ENCODE measurements at regions not wholly inside any gene's neighbourhood (a gene's known extent, or its start where the extent isn't known, plus 50 kb on each side); places are given as distances from the start of the nearest gene placed in this dataset.

DNA sequence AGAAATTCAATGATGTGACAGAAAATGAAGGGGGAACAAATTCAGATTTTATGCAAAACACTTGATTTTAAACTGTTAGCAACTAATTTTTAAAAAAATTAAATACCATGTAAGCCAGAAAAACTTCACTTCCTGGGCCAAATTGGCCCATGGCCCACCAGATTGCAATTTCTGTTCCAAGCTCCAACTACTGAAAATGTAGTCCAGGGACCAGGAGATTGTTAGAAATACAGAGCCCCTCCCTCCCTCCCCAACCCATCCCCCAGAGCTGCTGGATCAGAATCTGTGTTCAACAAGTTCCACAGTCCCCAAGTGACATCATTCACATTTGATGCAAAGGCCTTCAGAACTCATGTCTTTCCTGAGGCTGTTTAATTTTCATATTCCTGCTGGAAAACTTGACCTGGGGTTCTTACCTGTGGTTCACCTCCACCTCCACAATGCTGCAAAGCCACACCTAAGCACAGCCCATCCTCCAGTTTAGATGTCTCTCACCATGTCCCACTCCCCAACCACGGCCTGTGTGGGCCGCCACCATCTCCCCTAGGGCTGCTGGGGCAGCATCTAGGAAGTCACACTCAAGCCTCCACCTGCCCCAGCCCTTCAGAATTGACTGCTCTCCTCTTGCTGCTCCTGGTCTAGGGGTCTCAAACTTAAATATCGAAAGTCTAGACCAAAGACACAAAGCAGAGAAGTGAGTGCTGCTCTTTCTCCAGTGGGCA lies 482.0 kb downstream of the UQCRFS1 start:
- peaks cover 5% of the 10 kb centered on the region for H3K4me1 Mint-ChIP-seq (ENCODE audit: low read depth)
- H3K27ac Mint-ChIP-seq: no peak overlapping the region
- no peaks in the 10 kb centered on the region for H3K36me3 Mint-ChIP-seq (ENCODE audit: low read depth)
- no peaks in the 10 kb centered on the region for H3K9me3 Mint-ChIP-seq
- peaks cover 23% of the 10 kb centered on the region for H3K27me3 Mint-ChIP-seq (ENCODE audit: low read depth)
- no peak overlapping the region for H3K4me3 Mint-ChIP-seq (ENCODE audit: low read depth)
- no peak for DNase-seq (ENCODE audit: low spot score)
- intact Hi-C loops (cut with micrococcal nuclease): loop anchor here (10.0 kb wide), 1 partner anchor 534 kb away; no protein-coding TSS in a partner anchor

- no peaks in the 10 kb centered on the region for H3K36me3 Mint-ChIP-seq (ENCODE audit: low read depth)
- no peaks in the 10 kb centered on the region for H3K9me3 Mint-ChIP-seq
- peaks cover 5% of the 10 kb centered on the region for H3K4me1 Mint-ChIP-seq (ENCODE audit: low read depth)
- H3K27ac Mint-ChIP-seq: no peak overlapping the region
- H3K27me3 Mint-ChIP-seq (ENCODE audit: low read depth): peaks cover 23% of the 10 kb centered on the region
- intact Hi-C loops (cut with micrococcal nuclease): no loop called here
- DNase-seq (ENCODE audit: low spot score): peak; percentile 51
- no peak overlapping the region for H3K4me3 Mint-ChIP-seq (ENCODE audit: low read depth)
Measured at GRCh38 chr19:28727480-28728159, 485.3 kb downstream of the UQCRFS1 start.

- peak overlapping the region; percentile 24 for H3K4me3 Mint-ChIP-seq (ENCODE audit: low read depth)
- H3K36me3 Mint-ChIP-seq (ENCODE audit: low read depth): no peaks in the 10 kb centered on the region
- no peak for DNase-seq (ENCODE audit: low spot score)
- H3K9me3 Mint-ChIP-seq: no peaks in the 10 kb centered on the region
- peaks cover 23% of the 10 kb centered on the region for H3K27me3 Mint-ChIP-seq (ENCODE audit: low read depth)
- H3K27ac Mint-ChIP-seq: no peak overlapping the region
- intact Hi-C loops (cut with micrococcal nuclease): no loop called here
- peaks cover 5% of the 10 kb centered on the region for H3K4me1 Mint-ChIP-seq (ENCODE audit: low read depth)
Measured at GRCh38 chr19:28726533-28727479, 486.1 kb downstream of the UQCRFS1 start.

DNA sequence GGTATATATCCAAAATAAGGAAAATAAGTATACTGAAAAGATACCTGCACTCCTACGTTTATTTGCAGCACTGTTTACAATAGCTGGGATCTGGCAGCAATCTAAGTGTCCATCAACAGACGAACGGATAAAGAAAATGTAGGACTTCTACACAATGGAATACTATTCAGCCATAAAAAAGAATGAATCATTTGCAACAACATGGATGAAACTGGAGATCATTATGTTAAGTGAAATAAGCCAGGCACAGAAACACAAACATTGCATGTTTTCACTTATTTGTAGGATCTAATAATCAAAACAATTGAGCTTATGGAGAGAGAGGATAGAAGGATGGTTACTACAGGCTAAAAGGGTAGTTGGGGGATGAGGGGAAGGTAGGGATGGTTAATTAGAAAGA lies 494.0 kb downstream of the UQCRFS1 start:
- H3K27me3 Mint-ChIP-seq (ENCODE audit: low read depth): no peaks in the 10 kb centered on the region
- no peak overlapping the region for H3K4me3 Mint-ChIP-seq (ENCODE audit: low read depth)

GRCh38 chr19:28715157-28715556 lies 497.8 kb downstream of the UQCRFS1 start:
- Mint-ChIP-seq H3K27me3 (ENCODE audit: low read depth) (no peaks in the 10 kb centered on the region), H3K27ac (no peak overlapping the region), H3K9me3 (no peaks in the 10 kb centered on the region), H3K4me3 (ENCODE audit: low read depth) (no peak overlapping the region), H3K4me1 (ENCODE audit: low read depth) (no peaks in the 10 kb centered on the region), H3K36me3 (ENCODE audit: low read depth) (no peaks in the 10 kb centered on the region)
- intact Hi-C loops (cut with micrococcal nuclease): no loop called here
- no peak for DNase-seq (ENCODE audit: low spot score)

More for the DNA sequence above, 494.0 kb downstream of the UQCRFS1 start:
- Mint-ChIP-seq H3K9me3 (no peaks in the 10 kb centered on the region), H3K36me3 (ENCODE audit: low read depth) (no peaks in the 10 kb centered on the region), H3K27ac (no peak overlapping the region), H3K4me1 (ENCODE audit: low read depth) (no peaks in the 10 kb centered on the region)
- intact Hi-C loops (cut with micrococcal nuclease): no loop called here
- DNase-seq (ENCODE audit: low spot score): no peak

GRCh38 chr19:28711411-28711810 lies 501.5 kb downstream of the UQCRFS1 start:
- no peaks in the 10 kb centered on the region for H3K36me3 Mint-ChIP-seq (ENCODE audit: low read depth)
- intact Hi-C loops (cut with micrococcal nuclease): no loop called here
- H3K4me3 Mint-ChIP-seq (ENCODE audit: low read depth): no peak overlapping the region
- no peaks in the 10 kb centered on the region for H3K4me1 Mint-ChIP-seq (ENCODE audit: low read depth)
- no peaks in the 10 kb centered on the region for H3K27me3 Mint-ChIP-seq (ENCODE audit: low read depth)
- H3K27ac Mint-ChIP-seq: no peak overlapping the region
- no peak for DNase-seq (ENCODE audit: low spot score)
- no peaks in the 10 kb centered on the region for H3K9me3 Mint-ChIP-seq

GRCh38 chr19:28710278-28710677 lies 502.7 kb downstream of the UQCRFS1 start:
- Mint-ChIP-seq H3K4me1 (ENCODE audit: low read depth) (no peaks in the 10 kb centered on the region), H3K27me3 (ENCODE audit: low read depth) (no peaks in the 10 kb centered on the region), H3K9me3 (no peaks in the 10 kb centered on the region), H3K4me3 (ENCODE audit: low read depth) (no peak overlapping the region), H3K36me3 (ENCODE audit: low read depth) (no peaks in the 10 kb centered on the region), H3K27ac (no peak overlapping the region)
- intact Hi-C loops (cut with micrococcal nuclease): no loop called here
- no peak for DNase-seq (ENCODE audit: low spot score)

- Mint-ChIP-seq H3K27ac (no peak overlapping the region), H3K4me3 (ENCODE audit: low read depth) (no peak overlapping the region), H3K36me3 (ENCODE audit: low read depth) (no peaks in the 10 kb centered on the region), H3K27me3 (ENCODE audit: low read depth) (no peaks in the 10 kb centered on the region), H3K4me1 (ENCODE audit: low read depth) (peaks cover 3% of the 10 kb centered on the region), H3K9me3 (no peaks in the 10 kb centered on the region)
- DNase-seq (ENCODE audit: low spot score): no peak
- intact Hi-C loops (cut with micrococcal nuclease): no loop called here
Measured at GRCh38 chr19:28706693-28707092, 506.3 kb downstream of the UQCRFS1 start.

- no peak overlapping the region for H3K4me3 Mint-ChIP-seq (ENCODE audit: low read depth)
- no peaks in the 10 kb centered on the region for H3K9me3 Mint-ChIP-seq
- no peak overlapping the region for H3K27ac Mint-ChIP-seq
- H3K27me3 Mint-ChIP-seq (ENCODE audit: low read depth): no peaks in the 10 kb centered on the region
- peaks cover 3% of the 10 kb centered on the region for H3K4me1 Mint-ChIP-seq (ENCODE audit: low read depth)
- H3K36me3 Mint-ChIP-seq (ENCODE audit: low read depth): no peaks in the 10 kb centered on the region
- intact Hi-C loops (cut with micrococcal nuclease): no loop called here
- no peak for DNase-seq (ENCODE audit: low spot score)
Measured at GRCh38 chr19:28705008-28705407, 507.9 kb downstream of the UQCRFS1 start.

DNA sequence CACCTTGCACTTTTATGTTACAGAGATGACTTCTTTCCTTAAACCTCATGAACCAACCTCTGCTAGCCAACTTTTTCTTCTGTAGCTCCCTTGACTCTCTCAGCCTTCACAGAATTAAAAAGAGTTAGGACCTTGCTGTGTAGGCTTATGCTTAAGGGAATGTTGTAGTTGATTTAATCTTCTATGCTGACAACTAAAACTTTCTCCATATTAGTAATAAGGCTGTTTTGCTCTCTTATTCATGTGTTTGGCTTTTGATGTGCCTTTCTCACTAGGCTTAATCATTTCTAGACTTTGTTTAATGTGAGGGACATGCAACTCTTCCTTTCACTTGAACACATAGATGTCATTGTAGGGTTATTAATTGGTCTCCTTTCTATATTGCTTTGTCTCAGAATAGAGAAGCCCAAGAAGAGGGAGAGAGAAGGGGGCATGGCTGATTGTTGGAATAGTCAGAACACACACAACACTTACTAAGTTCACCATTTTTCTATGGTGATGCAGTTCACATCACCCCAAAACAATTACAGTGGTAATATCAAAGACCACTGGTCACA lies 509.5 kb downstream of the UQCRFS1 start:
- peaks cover 3% of the 10 kb centered on the region for H3K4me1 Mint-ChIP-seq (ENCODE audit: low read depth)
- DNase-seq (ENCODE audit: low spot score): no peak
- H3K27me3 Mint-ChIP-seq (ENCODE audit: low read depth): no peaks in the 10 kb centered on the region
- no peak overlapping the region for H3K4me3 Mint-ChIP-seq (ENCODE audit: low read depth)
- no peak overlapping the region for H3K27ac Mint-ChIP-seq
- no peaks in the 10 kb centered on the region for H3K36me3 Mint-ChIP-seq (ENCODE audit: low read depth)
- H3K9me3 Mint-ChIP-seq: no peaks in the 10 kb centered on the region
- intact Hi-C loops (cut with micrococcal nuclease): no loop called here

DNA sequence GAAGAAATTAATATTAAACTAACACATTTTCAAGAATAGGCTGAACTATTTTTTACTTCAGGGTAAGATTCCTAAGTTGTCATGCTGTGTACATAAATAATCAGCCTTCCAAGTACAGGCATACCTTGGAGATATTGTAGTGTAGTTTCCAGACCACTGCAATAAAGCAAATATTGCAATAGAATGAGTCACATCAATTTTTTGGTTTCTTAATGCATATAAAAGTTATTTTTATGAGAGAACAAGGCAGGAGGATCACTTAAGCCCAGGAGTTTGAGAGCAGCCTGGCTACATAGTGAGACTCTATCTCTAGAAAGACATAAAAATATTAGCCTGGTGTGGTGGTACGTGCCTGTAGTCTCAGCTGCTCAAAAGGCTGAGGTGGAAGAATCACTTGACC lies 511.5 kb downstream of the UQCRFS1 start:
- Mint-ChIP-seq H3K4me3 (ENCODE audit: low read depth) (no peak overlapping the region), H3K4me1 (ENCODE audit: low read depth) (peaks cover 3% of the 10 kb centered on the region)
- no peak for DNase-seq (ENCODE audit: low spot score)

DNA sequence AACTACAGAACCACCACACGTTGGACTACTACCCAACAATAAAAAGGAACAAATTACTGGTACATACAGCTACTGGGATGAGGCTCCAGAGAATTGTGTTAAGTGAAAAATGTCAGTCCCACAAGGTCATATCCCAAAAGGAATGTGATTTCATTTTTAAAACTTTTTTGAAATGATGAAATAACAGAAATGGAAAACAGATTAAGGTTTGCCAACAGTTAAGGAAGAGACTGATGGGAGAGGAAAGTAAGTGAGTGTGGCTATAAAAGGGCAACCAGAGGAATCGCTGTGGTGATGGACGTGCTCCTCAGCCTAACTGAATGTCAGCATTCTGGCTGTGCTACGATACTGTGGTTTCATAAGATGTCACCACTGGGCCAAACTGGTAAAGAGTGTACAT lies 512.8 kb downstream of the UQCRFS1 start:
- Mint-ChIP-seq H3K27me3 (ENCODE audit: low read depth) (no peaks in the 10 kb centered on the region), H3K9me3 (no peaks in the 10 kb centered on the region), H3K36me3 (ENCODE audit: low read depth) (no peaks in the 10 kb centered on the region), H3K4me1 (ENCODE audit: low read depth) (peaks cover 3% of the 10 kb centered on the region), H3K27ac (no peak overlapping the region), H3K4me3 (ENCODE audit: low read depth) (no peak overlapping the region)
- intact Hi-C loops (cut with micrococcal nuclease): no loop called here
- no peak for DNase-seq (ENCODE audit: low spot score)

More for the DNA sequence above, 511.5 kb downstream of the UQCRFS1 start:
- intact Hi-C loops (cut with micrococcal nuclease): no loop called here
- H3K9me3 Mint-ChIP-seq: no peaks in the 10 kb centered on the region
- H3K36me3 Mint-ChIP-seq (ENCODE audit: low read depth): no peaks in the 10 kb centered on the region
- no peaks in the 10 kb centered on the region for H3K27me3 Mint-ChIP-seq (ENCODE audit: low read depth)
- no peak overlapping the region for H3K27ac Mint-ChIP-seq
